ENCODE measurements at regions not wholly inside any gene's neighbourhood (a gene's known extent, or its start where the extent isn't known, plus 50 kb on each side); places are given as distances from the start of the nearest gene placed in this dataset.

DNA sequence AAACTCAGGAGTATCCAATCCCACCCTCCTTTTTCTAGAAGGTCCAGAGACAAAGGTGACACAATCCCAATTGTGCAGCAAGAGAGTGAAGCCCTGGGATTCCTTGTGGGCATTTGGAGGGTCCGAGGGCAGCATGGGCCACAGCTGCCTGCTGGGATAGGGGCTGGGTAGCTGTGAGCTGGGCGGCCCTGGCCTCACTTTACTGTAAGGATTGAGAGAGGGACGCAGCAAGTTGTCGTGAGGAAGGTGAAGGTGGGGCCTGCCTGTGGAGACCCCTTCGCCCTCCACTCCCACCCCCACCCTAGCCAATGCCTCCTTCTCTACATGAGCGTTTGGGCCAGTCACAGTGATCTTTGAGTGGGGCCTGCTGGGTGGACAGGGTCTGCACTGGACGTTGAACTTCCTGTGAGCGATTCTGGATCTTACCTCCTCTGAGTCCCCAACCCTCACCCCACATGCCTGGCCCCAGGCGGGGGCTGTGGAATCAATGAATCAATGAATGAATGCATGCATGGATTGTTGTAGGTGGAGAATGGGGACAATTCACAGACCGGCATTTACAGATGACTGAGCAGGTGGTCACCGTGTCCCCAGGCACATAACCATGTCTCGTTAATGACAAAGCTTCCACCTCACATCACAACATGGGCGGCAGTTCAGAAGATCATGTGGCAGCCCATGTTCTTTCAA is 107.2 kb downstream of the INHBB start:
- TF ChIP-seq, protein P1, sequence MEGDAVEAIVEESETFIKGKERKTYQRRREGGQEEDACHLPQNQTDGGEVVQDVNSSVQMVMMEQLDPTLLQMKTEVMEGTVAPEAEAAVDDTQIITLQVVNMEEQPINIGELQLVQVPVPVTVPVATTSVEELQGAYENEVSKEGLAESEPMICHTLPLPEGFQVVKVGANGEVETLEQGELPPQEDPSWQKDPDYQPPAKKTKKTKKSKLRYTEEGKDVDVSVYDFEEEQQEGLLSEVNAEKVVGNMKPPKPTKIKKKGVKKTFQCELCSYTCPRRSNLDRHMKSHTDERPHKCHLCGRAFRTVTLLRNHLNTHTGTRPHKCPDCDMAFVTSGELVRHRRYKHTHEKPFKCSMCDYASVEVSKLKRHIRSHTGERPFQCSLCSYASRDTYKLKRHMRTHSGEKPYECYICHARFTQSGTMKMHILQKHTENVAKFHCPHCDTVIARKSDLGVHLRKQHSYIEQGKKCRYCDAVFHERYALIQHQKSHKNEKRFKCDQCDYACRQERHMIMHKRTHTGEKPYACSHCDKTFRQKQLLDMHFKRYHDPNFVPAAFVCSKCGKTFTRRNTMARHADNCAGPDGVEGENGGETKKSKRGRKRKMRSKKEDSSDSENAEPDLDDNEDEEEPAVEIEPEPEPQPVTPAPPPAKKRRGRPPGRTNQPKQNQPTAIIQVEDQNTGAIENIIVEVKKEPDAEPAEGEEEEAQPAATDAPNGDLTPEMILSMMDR (IDR thresholded peaks at IDR 0.05; ENCODE audit: borderline replicate concordance, extremely low read depth, low read length, poor library complexity, severe bottlenecking): no peak
- TF ChIP-seq EZH2 (IDR thresholded peaks at IDR 0.05; ENCODE audit: borderline replicate concordance, low read depth, low read length, severe bottlenecking): no peak
